ENCODE measurements at regions not wholly inside any gene's neighbourhood (a gene's known extent, or its start where the extent isn't known, plus 50 kb on each side); places are given as distances from the start of the nearest gene placed in this dataset.
"Not testable (repeated sequence)": the region's sequence is repeated elsewhere in the genome, so short reads cannot be mapped to it uniquely, and the experiment has no call there.

DNA sequence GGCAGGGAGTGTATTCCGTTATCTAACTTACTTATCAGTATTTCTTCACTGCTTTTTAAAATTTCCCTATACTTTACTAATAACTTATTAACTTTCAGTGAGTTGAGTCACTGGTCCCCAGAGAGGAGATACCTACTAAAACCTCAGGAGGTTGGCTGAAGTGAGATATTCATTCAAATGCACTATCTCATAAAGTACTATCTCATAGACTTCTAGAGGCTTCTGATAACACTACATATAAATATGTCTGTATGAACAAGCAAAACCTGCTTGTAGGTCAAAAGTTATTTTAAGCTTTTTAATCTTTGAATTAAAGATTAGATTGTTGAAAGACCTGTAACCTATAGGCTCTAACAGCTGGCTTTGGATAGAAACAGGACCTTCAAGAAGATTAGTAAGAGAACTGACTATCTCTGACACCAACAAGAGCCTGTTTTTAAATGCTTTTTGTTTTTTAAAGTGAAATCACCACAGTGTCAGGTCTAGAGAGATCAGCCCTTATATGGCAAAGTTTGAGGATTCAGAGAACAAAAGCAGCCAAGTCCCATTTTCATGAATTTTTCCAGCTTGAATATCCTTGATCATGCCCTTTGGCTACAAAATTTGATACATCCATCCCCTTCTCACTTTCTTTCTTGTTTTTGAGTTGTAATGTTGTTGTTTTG, 242.2 kb downstream of the ARL4A start:
- 73 to 80% methylated on average over 1 of the region's 1 CpG for WGBS, 2 donors
- H3K36me3 ChIP-seq, result no peaks in the 10 kb centered on the region
- H3K4me1 ChIP-seq, result no peaks in the 10 kb centered on the region
- no peaks in the 10 kb centered on the region for H3K27me3 ChIP-seq
- no peak overlapping the region for H3K27ac ChIP-seq
- DNase-seq, result no peak
- no peak overlapping the region for H3K4me3 ChIP-seq
- no peaks in the 10 kb centered on the region for H3K9me3 ChIP-seq
- TF ChIP-seq, protein P1, sequence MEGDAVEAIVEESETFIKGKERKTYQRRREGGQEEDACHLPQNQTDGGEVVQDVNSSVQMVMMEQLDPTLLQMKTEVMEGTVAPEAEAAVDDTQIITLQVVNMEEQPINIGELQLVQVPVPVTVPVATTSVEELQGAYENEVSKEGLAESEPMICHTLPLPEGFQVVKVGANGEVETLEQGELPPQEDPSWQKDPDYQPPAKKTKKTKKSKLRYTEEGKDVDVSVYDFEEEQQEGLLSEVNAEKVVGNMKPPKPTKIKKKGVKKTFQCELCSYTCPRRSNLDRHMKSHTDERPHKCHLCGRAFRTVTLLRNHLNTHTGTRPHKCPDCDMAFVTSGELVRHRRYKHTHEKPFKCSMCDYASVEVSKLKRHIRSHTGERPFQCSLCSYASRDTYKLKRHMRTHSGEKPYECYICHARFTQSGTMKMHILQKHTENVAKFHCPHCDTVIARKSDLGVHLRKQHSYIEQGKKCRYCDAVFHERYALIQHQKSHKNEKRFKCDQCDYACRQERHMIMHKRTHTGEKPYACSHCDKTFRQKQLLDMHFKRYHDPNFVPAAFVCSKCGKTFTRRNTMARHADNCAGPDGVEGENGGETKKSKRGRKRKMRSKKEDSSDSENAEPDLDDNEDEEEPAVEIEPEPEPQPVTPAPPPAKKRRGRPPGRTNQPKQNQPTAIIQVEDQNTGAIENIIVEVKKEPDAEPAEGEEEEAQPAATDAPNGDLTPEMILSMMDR (IDR thresholded peaks at IDR 0.05), result no peak
- intact Hi-C loops (cut with DNase I), result no loop called here
- no peak for ATAC-seq

DNA sequence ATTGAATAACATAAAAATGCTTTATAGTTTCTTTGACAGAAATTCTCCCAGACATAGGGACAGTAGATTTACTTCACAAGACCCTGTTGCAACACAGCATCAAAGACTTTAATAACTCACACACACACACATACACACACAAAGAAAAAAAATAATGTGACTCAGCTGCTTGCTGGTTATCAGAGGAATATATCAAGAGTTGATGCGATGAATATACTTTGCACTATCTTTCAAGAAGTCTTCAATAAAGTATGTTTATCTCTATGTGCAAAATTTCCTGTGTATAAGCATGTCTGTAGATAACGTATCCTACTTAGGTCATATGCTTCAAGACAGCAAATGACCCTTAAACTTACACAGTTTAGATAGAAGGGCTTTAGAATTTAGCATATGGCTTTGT, 243.1 kb downstream of the ARL4A start:
- no peaks in the 10 kb centered on the region for H3K9me3 ChIP-seq
- no peak overlapping the region for H3K27ac ChIP-seq
- H3K4me1 ChIP-seq, result no peaks in the 10 kb centered on the region
- TF ChIP-seq, protein P1 (IDR thresholded peaks at IDR 0.05), result no peak
- DNase-seq, result no peak
- ATAC-seq, result no peak
- WGBS, 2 donors, result 78% methylated on average over 2 of the region's 2 CpGs
- no peaks in the 10 kb centered on the region for H3K27me3 ChIP-seq
- no peaks in the 10 kb centered on the region for H3K36me3 ChIP-seq
- intact Hi-C loops (cut with DNase I), result no loop called here
- H3K4me3 ChIP-seq, result no peak overlapping the region

DNA sequence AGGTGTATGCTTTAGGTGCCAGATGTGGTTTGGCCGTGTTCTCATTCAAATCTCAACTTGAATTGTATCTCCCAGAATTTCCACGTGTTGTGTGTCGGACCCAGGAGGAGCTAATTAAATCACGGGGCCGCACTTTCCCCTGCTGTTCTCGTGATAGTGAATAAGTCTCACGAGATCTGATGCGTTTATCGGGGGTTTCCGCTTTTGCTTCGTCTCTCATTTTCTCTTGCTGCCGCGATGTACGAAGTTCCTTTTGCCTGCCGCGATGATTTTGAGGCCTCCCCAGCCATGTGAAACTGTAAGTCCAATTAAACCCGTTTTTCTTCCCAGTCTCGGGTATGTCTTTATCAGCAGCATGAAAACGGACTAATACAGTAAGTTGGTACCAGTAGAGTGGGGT, 244.0 kb downstream of the ARL4A start:
- H3K36me3 ChIP-seq; intact Hi-C loops (cut with DNase I); ATAC-seq; H3K9me3 ChIP-seq; H3K27ac ChIP-seq; H3K4me1 ChIP-seq; H3K27me3 ChIP-seq; DNase-seq; H3K4me3 ChIP-seq: not testable (repeated sequence)
- WGBS, 2 donors, result 90 to 93% methylated on average over 19 of the region's 19 CpGs

DNA sequence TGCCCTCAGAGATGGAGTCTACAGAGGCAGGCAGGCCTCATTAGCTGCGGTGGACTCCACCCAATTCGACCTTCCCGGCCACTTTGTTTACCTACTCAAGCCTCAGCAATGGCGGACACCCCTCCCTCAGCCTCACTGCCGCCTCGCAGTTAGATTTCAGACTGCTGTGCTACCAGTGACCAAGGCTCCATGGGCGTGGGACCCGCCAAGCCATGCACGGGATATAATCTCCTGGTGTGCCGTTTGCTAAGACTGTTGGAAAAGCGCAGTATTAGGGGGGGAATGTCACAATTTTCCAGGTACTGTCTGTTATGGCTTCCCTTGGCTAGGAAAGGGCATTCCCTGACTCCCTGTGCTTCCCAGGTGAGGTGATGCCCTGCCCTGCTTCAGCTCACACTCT, 252.3 kb downstream of the ARL4A start:
- ATAC-seq (no peak), DNase-seq (no peak)
- intact Hi-C loops (cut with DNase I), result no loop called here
- no peak overlapping the region for H3K4me3 ChIP-seq
- WGBS, 2 donors, result 97% methylated on average over 11 of the region's 11 CpGs
- H3K36me3 ChIP-seq, result no peaks in the 10 kb centered on the region
- H3K4me1 ChIP-seq, result peaks cover 0 to 12% (median 5%) of the 10 kb centered on the region in 9 donors
- peaks cover 0 to 18% (median 0%) of the 10 kb centered on the region in 11 donors for H3K9me3 ChIP-seq
- TF ChIP-seq, protein P1 (IDR thresholded peaks at IDR 0.05), result no peak
- no peaks in the 10 kb centered on the region for H3K27me3 ChIP-seq
- no peak overlapping the region for H3K27ac ChIP-seq

DNA sequence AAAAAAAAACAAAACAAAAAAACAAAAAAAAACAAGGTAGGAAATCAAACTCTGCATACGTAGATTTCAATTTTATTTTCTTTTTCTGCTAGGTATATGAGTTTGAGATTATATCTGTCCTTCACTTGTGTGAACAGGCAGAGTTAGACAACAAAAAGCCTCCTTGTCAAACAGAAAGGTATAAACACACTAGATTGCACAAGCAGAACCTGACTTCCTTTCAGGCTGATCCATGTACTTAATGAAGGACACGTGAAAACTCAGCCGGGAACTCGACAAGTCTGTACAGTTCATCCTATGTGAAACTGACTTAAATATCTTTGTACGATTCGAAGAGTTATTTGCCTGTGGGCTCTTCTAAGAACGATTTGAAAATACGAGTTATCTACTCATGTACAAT, 254.1 kb downstream of the ARL4A start:
- no peak overlapping the region for H3K4me3 ChIP-seq
- ATAC-seq (no peak), DNase-seq (no peak)
- H3K36me3 ChIP-seq, result no peaks in the 10 kb centered on the region
- H3K9me3 ChIP-seq, result peaks cover 0 to 18% (median 0%) of the 10 kb centered on the region in 11 donors
- H3K4me1 ChIP-seq, result peaks cover 0 to 12% (median 5%) of the 10 kb centered on the region in 9 donors
- no peak overlapping the region for H3K27ac ChIP-seq
- H3K27me3 ChIP-seq, result no peaks in the 10 kb centered on the region
- intact Hi-C loops (cut with DNase I), result no loop called here
- 78 to 84% methylated on average over 8 of the region's 8 CpGs for WGBS, 2 donors
- TF ChIP-seq, protein P1 (IDR thresholded peaks at IDR 0.05), result no peak

Measured in heart right ventricle (tissue), 16 donors.